CD14-positive monocyte (primary cell): ENCODE measurements at regions not wholly inside any gene's neighbourhood (a gene's known extent, or its start where the extent isn't known, plus 50 kb on each side); places are given as distances from the start of the nearest gene placed in this dataset.
A peak's percentile ranks its signal among the peaks of the same experiment; 100 is the strongest.

Experiments
- DNase-seq, 3 donors: peaks; one replicate each; pipeline ENCODE4 v3.0.0-alpha.2; 2011 to 2022
- H2AFZ ChIP-seq: 2 replicates; pipeline ENCODE4 v1.6.0; 2012; ENCODE audit warnings: mild to moderate bottlenecking, low read depth, low read length, inconsistent platforms; ENCODE audit not compliant: insufficient read depth, poor library complexity, severe bottlenecking
- H3K27ac ChIP-seq, 2 donors: 1 replicate in 1 of 2; 2 replicates in 1 of 2; pipeline ENCODE4 v1.5.1; 2012 to 2013; ENCODE audit warnings: low read length in 2 of 2, control low read depth in 1 of 2, inconsistent platforms in 1 of 2, low read depth in 1 of 2, mild to moderate bottlenecking in 1 of 2
- H3K27me3 ChIP-seq, 2 donors: one replicate each; pipeline versions ENCODE4 v1.6.0 to v1.6.1; 2011 to 2013; ENCODE audit warnings: low read length in 2 of 2; ENCODE audit not compliant: control insufficient read depth in 2 of 2, insufficient read depth in 2 of 2
- H3K36me3 ChIP-seq, 2 donors: replicated peaks in 1 of 2; 1 replicate in 1 of 2; 2 replicates in 1 of 2; pipeline versions ENCODE4 v1.5.1 to v1.6.1; 2012 to 2013; ENCODE audit warnings: low read length in 2 of 2, control low read depth in 1 of 2, inconsistent platforms in 1 of 2, mild to moderate bottlenecking in 1 of 2; ENCODE audit not compliant: insufficient read depth in 2 of 2, control insufficient read depth in 1 of 2
- H3K4me1 ChIP-seq, 2 donors: 1 replicate in 1 of 2; 2 replicates in 1 of 2; pipeline versions ENCODE4 v1.5.1 to v1.6.1; 2012 to 2013; ENCODE audit warnings: low read length in 2 of 2, control low read depth in 1 of 2, inconsistent platforms in 1 of 2, mild to moderate bottlenecking in 1 of 2, moderate library complexity in 1 of 2; ENCODE audit not compliant: insufficient read depth in 2 of 2, control insufficient read depth in 1 of 2
- H3K4me2 ChIP-seq: replicated peaks from 2 replicates; pipeline ENCODE3; 2012; ENCODE audit warnings: low read length, moderate library complexity, mild to moderate bottlenecking; ENCODE audit not compliant: poor library complexity, severe bottlenecking; ENCODE audit errors: extremely low read depth
- H3K4me3 ChIP-seq, 3 experiments: fragments of 200-600 bp in 1 of 3; sonication (generic) in 1 of 3; replicated peaks in 1 of 3; 1 replicate in 2 of 3; 2 replicates in 1 of 3; pipeline ENCODE4 v1.5.1; 2011 to 2013; ENCODE audit warnings: low read length in 3 of 3, mild to moderate bottlenecking in 3 of 3, control low read depth in 2 of 3, low read depth in 2 of 3, inconsistent platforms in 1 of 3, moderate library complexity in 1 of 3
- H3K79me2 ChIP-seq: 2 replicates; pipeline ENCODE4 v1.6.0; 2012; ENCODE audit warnings: mild to moderate bottlenecking, control low read depth, inconsistent platforms, low read length, moderate library complexity; ENCODE audit not compliant: insufficient read depth
- H3K9ac ChIP-seq: 2 replicates; pipeline ENCODE4 v1.6.0; 2017; ENCODE audit warnings: low read length, mild to moderate bottlenecking; ENCODE audit not compliant: insufficient read depth, poor library complexity, severe bottlenecking
- H3K9me3 ChIP-seq, 2 donors: replicated peaks in 1 of 2; 1 replicate in 1 of 2; 2 replicates in 1 of 2; pipeline versions ENCODE4 v1.5.1 to v1.6.1; 2012 to 2013; ENCODE audit warnings: low read length in 2 of 2, control low read depth in 1 of 2; ENCODE audit not compliant: control insufficient read depth in 1 of 2, insufficient read depth in 1 of 2
- H4K20me1 ChIP-seq: 2 replicates; pipeline ENCODE4 v1.6.0; 2012; ENCODE audit warnings: mild to moderate bottlenecking, low read length, control low read depth, moderate library complexity; ENCODE audit not compliant: insufficient read depth
- H3K27ac Mint-ChIP-seq, 7 donors: one replicate each; pipeline ENCODE4 v1.8.0; 2020; ENCODE audit warnings: mild to moderate bottlenecking in 7 of 7, mixed read lengths in 7 of 7, moderate library complexity in 6 of 7, inconsistent platforms in 2 of 7
- H3K27me3 Mint-ChIP-seq, 3 donors: one replicate each; pipeline ENCODE4 v1.8.0; 2021 to 2022; ENCODE audit warnings: low read depth in 3 of 3, mild to moderate bottlenecking in 3 of 3, mixed read lengths in 3 of 3, moderate library complexity in 3 of 3, inconsistent platforms in 1 of 3
- H3K36me3 Mint-ChIP-seq, 2 donors: one replicate each; pipeline ENCODE4 v1.8.0; 2020; ENCODE audit warnings: mixed read lengths in 2 of 2, inconsistent platforms in 1 of 2, mild to moderate bottlenecking in 1 of 2
- H3K4me1 Mint-ChIP-seq: one replicate; pipeline ENCODE4 v1.8.0; 2020; ENCODE audit warnings: mild to moderate bottlenecking, mixed read lengths
- H3K4me3 Mint-ChIP-seq, 2 donors: one replicate each; pipeline ENCODE4 v1.8.0; 2020; ENCODE audit warnings: mild to moderate bottlenecking in 2 of 2, mixed read lengths in 2 of 2, moderate library complexity in 1 of 2
- H3K9me3 Mint-ChIP-seq, 7 donors: one replicate each; pipeline ENCODE4 v1.8.0; 2020 to 2022; ENCODE audit warnings: mixed read lengths in 7 of 7, mild to moderate bottlenecking in 6 of 7, moderate library complexity in 6 of 7, inconsistent platforms in 2 of 7
- CTCF ChIP-seq: fragments of 200-600 bp; IDR thresholded peaks from one replicate; pipeline ENCODE4 v1.8.0; 2022; ENCODE audit warnings: antibody characterized with exemption, mild to moderate bottlenecking
- WGBS: methylation state at CpG from one replicate; pipeline ENCODE4 v1.1.5; 2013; ENCODE audit warnings: missing lambda C conversion rate; ENCODE audit not compliant: insufficient coverage; 5-methylcytosine and 5-hydroxymethylcytosine counted together
- intact Hi-C, 2 donors: fragments of 100-400 bp; cut with micrococcal nuclease; formaldehyde crosslinking; loops; one replicate each; pipeline versions ENCODE4 v1.15.0 to v1.15.1; 2023

GRCh38 chr2:176493226-176493825 is 224.1 kb downstream of the MTX2 start:
- Histone ChIP-seq H3K79me2 (no peaks in the 10 kb centered on the region), H3K9me3 (no peaks in the 10 kb centered on the region), H3K4me1 (no peaks in the 10 kb centered on the region), H3K4me2 (no peak overlapping the region), H3K27me3 (peaks cover 28 to 30% of the 10 kb centered on the region in 2 donors), H4K20me1 (no peaks in the 10 kb centered on the region), H3K4me3 (no peak overlapping the region), H3K27ac (no peak overlapping the region), H3K9ac (no peak overlapping the region), H3K36me3 (no peaks in the 10 kb centered on the region), H2AFZ (no peak overlapping the region)
- WGBS = 95% methylated on average over 5 of the region's 7 CpGs
- no peak for TF ChIP-seq CTCF
- DNase-seq = no peak
- intact Hi-C loops = no loop called here
- Mint-ChIP-seq H3K36me3 (no peaks in the 10 kb centered on the region), H3K27me3 (peaks cover 21 to 63% (median 27%) of the 10 kb centered on the region in 3 donors), H3K4me3 (peak overlapping the region in 1 of 2 donors; percentile 8), H3K4me1 (peaks cover 23% of the 10 kb centered on the region), H3K9me3 (no peaks in the 10 kb centered on the region), H3K27ac (no peak overlapping the region)

GRCh38 chr2:176493909-176494308 is 224.7 kb downstream of the MTX2 start:
- no peak for DNase-seq
- intact Hi-C loops = no loop called here
- Histone ChIP-seq H3K4me1 (no peaks in the 10 kb centered on the region), H3K79me2 (no peaks in the 10 kb centered on the region), H4K20me1 (no peaks in the 10 kb centered on the region), H2AFZ (no peak overlapping the region), H3K9me3 (no peaks in the 10 kb centered on the region), H3K27ac (no peak overlapping the region), H3K4me2 (no peak overlapping the region), H3K4me3 (no peak overlapping the region), H3K9ac (no peak overlapping the region), H3K36me3 (no peaks in the 10 kb centered on the region), H3K27me3 (peaks cover 26 to 30% of the 10 kb centered on the region in 2 donors)
- TF ChIP-seq CTCF = no peak
- Mint-ChIP-seq H3K4me3 (peak overlapping the region in 1 of 2 donors; percentile 37), H3K27me3 (peaks cover 22 to 67% (median 26%) of the 10 kb centered on the region in 3 donors), H3K36me3 (no peaks in the 10 kb centered on the region), H3K9me3 (no peaks in the 10 kb centered on the region), H3K4me1 (peaks cover 23% of the 10 kb centered on the region), H3K27ac (no peak overlapping the region)
- 58% methylated on average over 1 of the region's 3 CpGs for WGBS
